Astrocyte of the cerebellum (primary cell): ENCODE measurements at regions not wholly inside any gene's neighbourhood (a gene's known extent, or its start where the extent isn't known, plus 50 kb on each side); places are given as distances from the start of the nearest gene placed in this dataset.

Source experiments
- DNase-seq: peaks from one replicate; pipeline ENCODE4 v3.0.0-alpha.2; 2011; ENCODE audit warnings: low read depth
- H3K4me3 ChIP-seq: 2 replicates; pipeline ENCODE4 v1.5.1; 2011; ENCODE audit warnings: mild to moderate bottlenecking, low read depth, low read length, moderate library complexity
- in situ Hi-C: cut with HindIII; loops from 2 replicates; pipeline ENCODE4 v1.10.0; 2017; ENCODE audit warnings: low sequenced_read_pairs
- TF ChIP-seq, protein P1 (sequence below): IDR thresholded peaks from 2 replicates; pipeline ENCODE4 v1.5.1; 2012; ENCODE audit warnings: low read length, low read depth, moderate library complexity, mild to moderate bottlenecking; ENCODE audit errors: missing control alignments

DNA sequence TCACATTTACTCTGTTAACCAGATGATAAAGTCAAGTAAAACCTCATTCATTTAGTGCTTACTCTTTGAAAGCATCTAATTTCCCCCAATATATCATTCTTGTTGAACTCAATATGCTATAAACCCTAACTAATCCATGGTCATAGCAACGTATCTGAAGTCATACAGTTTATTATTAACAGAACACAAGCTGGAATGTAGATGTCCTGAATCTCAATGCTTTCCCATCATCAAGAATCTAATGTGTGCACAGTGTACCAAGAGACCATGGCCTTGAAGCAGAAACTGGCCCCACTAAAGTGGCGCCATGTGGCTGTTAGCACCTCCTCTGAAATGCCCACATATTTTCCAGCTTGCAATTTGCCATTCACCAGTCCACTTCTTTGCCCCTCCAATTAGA is 245.8 kb downstream of the SOX9 start:
- in situ Hi-C loops = no loop called here
- no peak for DNase-seq
- H3K4me3 ChIP-seq = no peak overlapping the region
- TF ChIP-seq, protein P1, sequence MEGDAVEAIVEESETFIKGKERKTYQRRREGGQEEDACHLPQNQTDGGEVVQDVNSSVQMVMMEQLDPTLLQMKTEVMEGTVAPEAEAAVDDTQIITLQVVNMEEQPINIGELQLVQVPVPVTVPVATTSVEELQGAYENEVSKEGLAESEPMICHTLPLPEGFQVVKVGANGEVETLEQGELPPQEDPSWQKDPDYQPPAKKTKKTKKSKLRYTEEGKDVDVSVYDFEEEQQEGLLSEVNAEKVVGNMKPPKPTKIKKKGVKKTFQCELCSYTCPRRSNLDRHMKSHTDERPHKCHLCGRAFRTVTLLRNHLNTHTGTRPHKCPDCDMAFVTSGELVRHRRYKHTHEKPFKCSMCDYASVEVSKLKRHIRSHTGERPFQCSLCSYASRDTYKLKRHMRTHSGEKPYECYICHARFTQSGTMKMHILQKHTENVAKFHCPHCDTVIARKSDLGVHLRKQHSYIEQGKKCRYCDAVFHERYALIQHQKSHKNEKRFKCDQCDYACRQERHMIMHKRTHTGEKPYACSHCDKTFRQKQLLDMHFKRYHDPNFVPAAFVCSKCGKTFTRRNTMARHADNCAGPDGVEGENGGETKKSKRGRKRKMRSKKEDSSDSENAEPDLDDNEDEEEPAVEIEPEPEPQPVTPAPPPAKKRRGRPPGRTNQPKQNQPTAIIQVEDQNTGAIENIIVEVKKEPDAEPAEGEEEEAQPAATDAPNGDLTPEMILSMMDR = no peak

DNA sequence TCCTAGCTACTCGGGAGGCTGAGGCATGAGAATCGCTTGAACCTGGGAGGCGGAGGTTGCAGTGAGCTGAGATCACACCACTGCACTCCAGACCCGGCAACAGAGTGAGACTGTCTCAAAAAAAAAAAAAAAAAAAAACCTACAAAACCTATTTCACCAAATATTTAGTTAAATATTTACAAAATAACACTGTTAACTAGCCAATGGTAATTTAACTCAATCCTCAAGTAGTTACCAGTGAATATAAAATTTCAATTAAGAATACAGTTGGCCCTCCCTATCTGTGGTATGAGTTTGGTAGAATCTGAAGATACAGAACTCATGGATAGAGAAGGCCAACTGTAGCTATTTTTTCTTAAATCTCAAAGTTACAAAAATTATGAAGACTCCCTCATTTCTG is 247.4 kb downstream of the SOX9 start:
- in situ Hi-C loops = no loop called here
- H3K4me3 ChIP-seq = no peak overlapping the region
- TF ChIP-seq, protein P1 = no peak
- no peak for DNase-seq

DNA sequence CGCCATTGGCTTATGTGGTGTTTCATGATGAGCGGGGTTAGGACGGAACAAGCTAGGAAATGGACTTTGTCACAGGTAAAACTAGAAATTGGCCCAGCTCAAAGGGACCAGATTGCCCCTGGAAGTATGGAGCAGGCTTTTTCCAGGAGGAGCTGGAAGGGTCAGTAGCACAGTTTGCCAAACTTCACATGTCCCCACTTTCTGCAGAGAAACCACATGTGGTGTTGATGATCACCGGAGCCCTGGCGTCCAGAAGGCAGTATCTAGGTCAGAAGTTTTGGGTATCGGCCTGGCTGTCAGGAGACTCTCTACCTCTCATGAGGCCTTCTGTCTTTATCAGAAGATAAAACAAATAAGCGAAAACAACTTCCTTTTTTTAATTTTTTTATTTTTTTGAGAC is 248.5 kb downstream of the SOX9 start:
- no peak overlapping the region for H3K4me3 ChIP-seq
- no peak for DNase-seq
- in situ Hi-C loops = no loop called here
- TF ChIP-seq, protein P1 = no peak

DNA sequence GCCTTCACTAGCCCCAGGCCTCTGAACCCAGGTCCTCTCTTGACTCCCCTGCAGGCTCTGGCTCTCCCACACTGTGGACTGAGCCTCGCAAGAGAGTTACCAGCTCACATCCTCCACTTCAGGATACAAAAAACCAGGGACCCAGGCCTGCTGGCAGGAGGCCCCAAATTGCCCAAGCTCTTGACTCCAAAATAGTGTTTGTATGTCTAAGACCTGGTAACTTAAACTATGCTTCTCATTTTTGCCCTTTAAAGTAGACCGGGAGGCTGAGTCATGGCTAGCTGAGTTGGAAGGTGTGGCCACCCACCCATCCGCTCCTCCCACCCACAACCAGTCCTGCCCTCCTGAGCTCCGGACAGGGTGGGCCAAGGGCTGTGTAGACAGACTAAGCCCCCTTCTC is 250.0 kb downstream of the SOX9 start:
- TF ChIP-seq, protein P1 = no peak
- in situ Hi-C loops = no loop called here
- H3K4me3 ChIP-seq = no peak overlapping the region
- no peak for DNase-seq

DNA sequence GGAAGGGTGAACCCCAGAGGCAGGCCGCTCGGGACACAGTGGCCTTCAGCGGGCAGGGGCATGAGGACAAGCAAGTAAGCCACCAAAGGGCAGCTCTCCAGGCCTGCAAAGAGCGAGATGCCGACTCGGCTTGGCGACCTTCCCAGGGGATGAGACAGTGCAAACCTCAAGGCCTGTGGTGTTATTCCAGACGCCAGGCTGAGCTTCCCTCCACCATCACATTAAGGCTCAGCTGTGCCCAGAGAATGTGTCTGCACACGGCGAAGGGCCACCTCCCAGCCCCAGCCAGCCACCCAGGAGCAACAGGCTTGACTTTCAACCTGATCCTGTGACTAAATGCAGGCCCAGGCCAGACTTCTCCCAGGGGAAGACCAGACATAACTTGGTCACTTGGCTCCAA is 251.4 kb downstream of the SOX9 start:
- in situ Hi-C loops = no loop called here
- TF ChIP-seq, protein P1 = no peak
- no peak for DNase-seq
- H3K4me3 ChIP-seq = no peak overlapping the region

DNA sequence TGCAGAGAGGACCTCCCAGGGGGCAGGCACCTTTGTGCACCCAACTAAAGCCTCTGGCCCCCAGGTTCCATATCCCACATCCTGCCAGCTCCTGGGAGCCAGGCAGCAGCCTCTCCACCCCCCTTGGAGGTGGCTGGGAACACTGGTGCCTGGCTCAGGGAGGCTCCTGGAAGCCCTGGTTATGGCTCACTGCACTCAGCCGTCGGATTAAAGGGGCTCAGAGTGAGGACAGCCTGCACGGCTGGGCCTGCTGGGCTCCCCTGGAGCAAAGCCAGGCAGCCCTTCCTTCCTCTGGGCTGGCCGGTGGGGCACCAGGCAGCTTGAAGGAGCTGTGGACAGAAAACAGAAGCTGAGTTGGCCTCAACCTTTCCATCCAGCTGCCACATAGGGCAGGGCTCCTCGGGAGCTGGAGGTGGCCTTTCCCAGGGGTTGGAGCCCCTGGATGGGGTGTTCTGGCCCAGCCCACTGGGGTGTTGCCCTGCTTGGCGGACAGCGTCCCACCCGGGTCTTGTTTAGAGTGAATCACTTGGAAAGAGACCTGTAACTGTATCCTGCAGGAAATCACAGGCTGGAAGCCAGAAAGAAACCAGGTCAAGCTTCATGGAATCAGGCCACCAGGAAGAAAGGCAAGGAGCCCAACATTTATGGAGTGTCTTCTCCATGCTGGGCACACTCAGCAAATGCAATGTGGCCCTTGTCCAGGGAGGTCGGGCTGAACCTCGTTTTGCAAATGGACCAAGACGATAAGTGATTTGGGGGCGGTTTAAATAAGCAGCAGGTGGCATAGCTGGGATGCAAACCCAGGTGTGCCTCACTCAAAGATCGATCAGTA is 253.3 kb downstream of the SOX9 start:
- DNase-seq = no peak
- in situ Hi-C loops = no loop called here
- H3K4me3 ChIP-seq = no peak overlapping the region
- TF ChIP-seq, protein P1 = no peak
